ENCODE measurements at regions not wholly inside any gene's neighbourhood (a gene's known extent, or its start where the extent isn't known, plus 50 kb on each side); places are given as distances from the start of the nearest gene placed in this dataset.

GRCh38 chr3:64828276-64828675 is 140.5 kb upstream of the ADAMTS9 start:
- no peak for DNase-seq

GRCh38 chr3:64827431-64827830 is 139.6 kb upstream of the ADAMTS9 start:
- no peak for DNase-seq

GRCh38 chr3:64827019-64827418 is 139.2 kb upstream of the ADAMTS9 start:
- DNase-seq, result no peak

- DNase-seq, result no peak
Observed at GRCh38 chr3:64825404-64826120, 137.8 kb upstream of the ADAMTS9 start.

- DNase-seq, result no peak
Observed at GRCh38 chr3:64824394-64824909, 136.7 kb upstream of the ADAMTS9 start.

- no peak for DNase-seq
Observed at GRCh38 chr3:64818196-64818595, 130.4 kb upstream of the ADAMTS9 start.

GRCh38 chr3:64816355-64816754 is 128.6 kb upstream of the ADAMTS9 start:
- DNase-seq, result no peak

GRCh38 chr3:64815789-64816188 is 128.0 kb upstream of the ADAMTS9 start:
- no peak for DNase-seq

GRCh38 chr3:64815195-64815631 is 127.4 kb upstream of the ADAMTS9 start:
- DNase-seq, result no peak

- DNase-seq, result no peak
Observed at GRCh38 chr3:64814351-64814750, 126.6 kb upstream of the ADAMTS9 start.

- DNase-seq, result no peak
Observed at GRCh38 chr3:64813326-64813725, 125.5 kb upstream of the ADAMTS9 start.

GRCh38 chr3:64809086-64809485 is 121.3 kb upstream of the ADAMTS9 start:
- DNase-seq, result no peak

GRCh38 chr3:64808061-64808460 is 120.3 kb upstream of the ADAMTS9 start:
- no peak for DNase-seq

- no peak for DNase-seq
Observed at GRCh38 chr3:64806668-64807605, 119.1 kb upstream of the ADAMTS9 start.

- no peak for DNase-seq
Observed at GRCh38 chr3:64805978-64806377, 118.2 kb upstream of the ADAMTS9 start.

- no peak for DNase-seq
Observed at GRCh38 chr3:64805248-64805647, 117.4 kb upstream of the ADAMTS9 start.

GRCh38 chr3:64803469-64803868 is 115.7 kb upstream of the ADAMTS9 start:
- no peak for DNase-seq

GRCh38 chr3:64802460-64802859 is 114.7 kb upstream of the ADAMTS9 start:
- no peak for DNase-seq

- no peak for DNase-seq
Observed at GRCh38 chr3:64801856-64802255, 114.1 kb upstream of the ADAMTS9 start.

GRCh38 chr3:64799606-64800005 is 111.8 kb upstream of the ADAMTS9 start:
- DNase-seq, result no peak

- no peak for DNase-seq
Observed at GRCh38 chr3:64798316-64798715, 110.5 kb upstream of the ADAMTS9 start.

GRCh38 chr3:64796607-64797399 is 109.0 kb upstream of the ADAMTS9 start:
- peak; percentile 31 for DNase-seq

GRCh38 chr3:64792445-64792844 is 104.6 kb upstream of the ADAMTS9 start:
- no peak for DNase-seq
